ENCODE measurements at regions not wholly inside any gene's neighbourhood (a gene's known extent, or its start where the extent isn't known, plus 50 kb on each side); places are given as distances from the start of the nearest gene placed in this dataset.

DNA sequence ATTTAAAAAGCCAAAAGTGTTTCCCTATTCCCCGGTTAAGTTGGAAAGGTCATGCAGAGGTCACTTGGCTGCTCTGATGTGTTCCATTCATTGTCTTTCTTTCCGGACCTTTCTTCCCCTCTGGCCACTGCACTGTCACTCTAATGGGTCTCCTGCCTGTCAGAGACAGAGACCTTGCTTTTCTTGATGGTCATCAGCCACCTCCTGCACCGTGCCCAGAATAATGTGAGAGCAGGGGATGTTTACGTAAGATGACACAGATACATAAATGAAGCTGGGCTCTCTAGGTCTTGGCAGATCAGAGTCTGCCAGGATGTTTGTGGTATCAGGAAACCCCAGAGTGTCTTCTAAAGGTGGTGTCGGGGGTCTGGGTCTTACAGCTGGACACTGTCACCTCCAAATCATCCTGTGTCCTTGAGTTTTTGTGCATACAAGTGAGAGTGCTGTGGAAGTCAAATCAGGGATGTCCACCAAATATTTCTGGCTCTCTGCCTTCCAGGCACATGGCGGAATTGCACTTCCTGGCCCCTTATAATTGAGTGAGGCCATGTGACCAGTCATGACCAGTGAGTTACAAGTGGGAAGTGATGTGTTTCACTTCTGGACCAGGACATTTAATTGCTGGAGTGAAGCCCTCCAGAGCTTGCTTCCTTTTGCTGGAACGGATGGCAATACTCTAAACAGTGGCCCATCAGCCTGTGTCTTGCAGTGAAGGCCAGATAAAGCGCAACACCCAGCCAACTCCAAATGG, 130.6 kb upstream of the ATP6AP2 start:
- no peak for DNase-seq

DNA sequence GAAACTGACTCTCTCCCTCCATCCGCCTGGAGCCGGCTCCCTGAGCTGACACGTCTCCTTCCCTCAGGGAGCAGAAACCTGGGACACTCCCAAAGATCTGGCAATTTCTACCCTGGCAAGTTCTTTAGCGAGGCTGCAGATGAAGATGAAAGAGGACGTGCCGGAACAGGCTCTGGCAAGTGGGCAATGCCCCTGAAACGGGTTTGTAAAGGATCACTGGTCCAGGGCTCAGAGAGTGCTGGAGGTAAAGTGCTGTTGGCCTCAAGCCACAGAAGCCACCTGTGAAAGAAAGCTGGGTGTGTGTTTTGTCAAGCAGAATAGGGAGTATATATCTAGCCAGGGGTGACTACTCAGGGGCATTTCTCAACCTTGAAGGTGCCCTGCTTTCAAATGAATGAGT, 131.4 kb upstream of the ATP6AP2 start:
- DNase-seq: no peak

DNA sequence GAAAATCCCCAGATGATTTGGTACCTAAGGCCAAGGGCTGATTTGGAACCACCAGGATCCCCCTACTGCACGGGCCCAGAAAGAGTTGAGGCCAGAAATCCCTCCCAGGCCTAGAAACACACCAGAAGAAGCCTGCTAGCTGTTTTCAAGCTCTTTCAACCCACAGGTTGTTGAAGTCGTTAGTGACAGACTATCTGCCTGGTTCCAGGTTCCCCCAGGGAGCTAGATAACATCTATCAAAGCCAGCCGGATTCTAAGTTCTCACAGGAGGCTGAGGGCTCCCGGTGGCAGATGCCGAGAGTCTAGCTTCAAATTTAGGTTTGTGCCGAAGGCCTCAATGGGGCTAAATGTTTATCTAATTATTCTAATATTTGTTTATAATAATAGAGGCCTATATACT, 132.0 kb upstream of the ATP6AP2 start:
- DNase-seq: no peak

DNA sequence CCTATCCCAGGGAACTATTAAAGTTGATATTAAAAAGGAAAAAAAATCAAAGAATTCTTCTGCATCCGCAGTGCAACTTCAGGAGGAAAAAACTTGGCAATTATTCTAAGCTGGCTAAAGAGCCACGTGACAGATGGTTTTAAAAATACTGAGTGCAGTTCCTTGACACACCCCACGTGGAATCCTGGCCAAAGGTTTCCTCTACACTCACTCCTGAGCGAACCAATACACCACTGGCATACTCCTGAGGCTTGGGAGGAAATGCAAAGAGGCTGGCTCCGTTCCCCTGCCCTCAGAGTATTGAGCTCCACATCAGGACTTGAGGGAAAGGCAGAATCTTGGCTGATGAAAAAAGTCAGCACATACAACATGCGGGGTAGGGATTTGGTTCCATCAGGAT, 133.8 kb upstream of the ATP6AP2 start:
- no peak for DNase-seq

DNA sequence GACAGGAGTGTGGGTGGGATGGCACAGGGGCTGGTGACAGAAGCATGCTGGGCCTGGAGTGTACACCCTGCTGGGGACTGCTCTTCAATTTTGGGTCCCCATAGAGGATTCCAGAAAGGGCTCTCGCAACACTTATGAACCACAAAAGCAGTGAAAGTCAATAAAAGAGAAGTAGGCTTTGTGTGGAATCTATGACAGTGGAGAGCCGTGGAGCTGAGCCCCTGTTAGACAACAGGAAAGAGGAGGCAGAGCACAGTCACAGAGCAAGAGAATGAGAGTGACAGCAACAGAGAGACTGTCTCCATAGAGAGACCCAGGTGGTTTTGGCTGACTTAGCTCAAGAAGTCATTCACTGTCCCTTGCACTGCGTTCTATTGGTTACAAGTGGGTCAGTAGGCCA, 135.1 kb upstream of the ATP6AP2 start:
- DNase-seq: no peak

DNA sequence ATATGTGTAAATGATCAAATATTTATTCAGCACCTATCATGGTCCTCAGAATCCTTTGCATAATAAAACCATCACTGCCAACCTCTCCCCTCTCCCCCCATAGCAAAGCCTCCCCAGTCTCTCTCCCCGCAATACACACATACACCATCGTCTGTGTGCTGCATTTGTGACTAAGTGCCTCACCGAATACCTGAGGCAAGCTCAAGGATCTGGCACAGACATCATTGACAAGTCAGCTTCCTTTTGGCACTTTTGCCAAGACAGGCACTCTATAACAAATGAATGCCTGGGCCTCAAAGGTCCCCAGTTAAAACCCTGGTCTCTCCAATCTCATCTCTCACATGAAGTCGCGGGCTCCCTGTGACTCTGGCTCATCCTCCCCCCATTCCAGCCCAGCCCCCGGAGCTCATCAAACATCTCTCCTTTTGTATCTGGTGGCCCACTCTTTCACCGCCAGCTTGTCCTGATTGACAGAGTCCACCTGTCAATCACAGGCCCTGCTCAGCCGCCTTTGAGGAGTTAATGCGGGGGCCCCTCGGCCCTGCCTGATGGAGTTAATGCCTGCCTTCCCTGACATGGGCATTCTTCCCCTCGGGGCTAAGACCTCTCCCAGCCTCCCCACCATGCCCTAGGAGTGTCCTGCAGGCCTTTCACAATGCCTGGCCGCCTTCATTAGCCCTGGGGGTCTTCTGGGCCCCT, 135.8 kb upstream of the ATP6AP2 start:
- no peak for DNase-seq

DNA sequence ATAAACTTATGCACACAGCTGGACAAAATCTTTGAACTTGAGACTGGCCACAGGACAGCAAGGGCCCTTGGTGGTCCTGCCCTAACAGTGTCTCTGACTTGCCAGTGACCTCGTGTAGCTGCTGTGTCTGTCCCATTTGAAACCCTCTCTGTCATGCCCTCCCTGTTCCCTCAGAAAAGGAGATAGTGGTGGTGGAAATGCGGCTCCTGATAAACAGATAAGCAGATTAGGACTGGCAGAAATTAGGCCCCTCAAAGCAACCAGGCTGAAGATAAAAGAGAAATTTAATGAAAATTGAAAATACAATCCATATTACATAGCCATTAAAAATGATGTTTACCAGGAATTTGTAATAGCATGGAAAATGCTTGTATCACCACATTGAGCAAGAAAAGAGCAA, 136.6 kb upstream of the ATP6AP2 start:
- DNase-seq: no peak

DNA sequence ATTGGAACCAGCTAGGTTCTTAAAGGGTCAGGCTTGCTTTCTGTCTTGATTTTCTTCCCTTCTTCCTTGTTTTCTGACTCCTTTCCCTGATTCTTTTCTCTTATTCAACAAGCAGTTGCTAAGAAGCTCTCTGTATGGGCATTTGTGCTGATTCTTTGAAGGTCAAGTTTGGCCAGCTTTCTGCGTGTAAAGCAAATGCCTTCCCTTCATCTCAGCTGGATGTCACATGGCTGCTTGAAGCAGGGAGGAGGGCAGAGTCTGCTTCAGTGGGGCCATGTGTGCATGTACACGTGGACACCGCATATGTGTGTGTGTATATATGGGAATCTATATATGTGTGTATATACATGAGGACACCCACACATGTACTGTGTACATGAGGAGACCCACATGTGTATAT, 139.9 kb upstream of the ATP6AP2 start:
- DNase-seq: no peak

DNA sequence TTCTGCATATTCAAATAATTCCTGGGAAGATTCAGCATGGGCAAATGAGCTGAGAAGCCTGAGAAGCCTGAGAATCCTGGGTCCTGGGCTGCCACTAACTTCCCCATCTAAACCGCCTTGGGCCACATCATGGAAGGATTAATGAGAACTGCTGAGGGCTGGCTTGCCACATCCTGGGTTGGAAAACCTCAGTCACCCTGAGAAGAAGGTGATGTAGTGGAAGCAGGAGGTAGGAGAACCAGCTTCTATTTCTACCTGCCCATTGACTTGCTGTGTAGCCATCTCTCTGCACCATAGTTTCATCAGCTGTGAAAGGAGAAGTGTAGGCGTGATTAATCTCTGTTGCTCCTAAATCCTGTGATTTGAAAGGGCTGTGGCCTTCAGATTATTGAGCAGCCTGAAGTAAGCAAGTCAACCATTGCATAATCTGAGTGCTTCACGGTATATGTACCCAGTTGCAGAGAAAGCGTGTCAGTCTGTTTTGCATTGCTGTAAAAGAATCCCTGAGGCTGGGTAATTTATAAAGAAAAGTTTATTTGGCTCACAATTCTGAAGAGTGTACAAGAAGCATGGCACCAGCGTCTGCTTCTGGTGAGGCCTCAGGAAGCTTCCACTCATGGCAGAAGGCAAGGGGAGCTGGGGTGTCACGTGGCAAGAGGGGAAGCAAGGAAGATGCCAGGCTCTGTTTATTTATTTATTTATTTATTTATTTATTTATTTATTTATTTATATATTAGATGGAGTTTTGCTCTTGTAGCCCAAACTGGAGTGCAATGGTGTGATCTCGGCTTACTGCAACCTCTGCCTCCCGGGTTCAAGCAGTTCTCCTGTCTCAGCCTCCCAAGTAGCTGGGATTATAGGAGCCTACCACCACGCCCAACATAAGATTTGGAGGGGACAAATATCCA, 140.9 kb upstream of the ATP6AP2 start:
- DNase-seq: no peak

DNA sequence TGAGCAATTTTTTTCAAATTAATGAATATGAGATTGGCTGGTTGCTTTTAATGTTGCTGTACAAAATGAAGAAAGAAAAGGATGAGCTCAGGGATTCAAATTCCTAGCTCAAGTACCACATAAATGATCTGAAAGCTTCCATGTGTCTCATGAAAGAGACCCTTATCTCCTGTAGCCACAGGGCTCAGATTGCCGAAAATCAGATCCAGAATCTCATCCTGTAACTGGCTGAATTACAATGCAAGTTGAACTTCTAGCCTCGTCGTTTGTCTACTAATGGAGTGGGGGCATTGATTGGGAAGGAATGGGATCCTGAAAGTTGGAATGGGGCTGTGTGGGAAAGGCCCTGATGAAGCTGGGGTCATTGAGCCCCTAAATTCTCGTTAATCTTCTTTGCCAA, 143.4 kb upstream of the ATP6AP2 start:
- DNase-seq: no peak

DNA sequence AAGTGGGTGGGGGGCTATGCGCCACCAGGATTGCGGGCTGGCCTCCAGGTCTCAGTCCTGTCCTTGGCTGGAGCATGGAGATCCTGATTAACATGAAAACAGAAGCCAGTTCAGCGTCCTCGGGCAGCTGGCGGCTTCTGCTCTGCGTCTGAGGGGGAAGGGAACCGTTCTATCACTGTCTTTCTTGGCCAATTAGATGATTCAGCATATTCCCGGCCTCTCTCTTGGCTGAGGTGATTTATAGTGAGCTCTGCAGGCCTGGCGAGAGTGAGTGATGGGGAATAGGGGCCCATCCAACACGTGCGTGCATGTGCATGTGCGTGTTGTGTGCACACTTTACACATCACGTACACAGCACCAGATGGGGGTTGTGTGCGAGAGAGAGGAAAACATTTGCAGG, 145.8 kb upstream of the ATP6AP2 start:
- peak; percentile 50 for DNase-seq

DNA sequence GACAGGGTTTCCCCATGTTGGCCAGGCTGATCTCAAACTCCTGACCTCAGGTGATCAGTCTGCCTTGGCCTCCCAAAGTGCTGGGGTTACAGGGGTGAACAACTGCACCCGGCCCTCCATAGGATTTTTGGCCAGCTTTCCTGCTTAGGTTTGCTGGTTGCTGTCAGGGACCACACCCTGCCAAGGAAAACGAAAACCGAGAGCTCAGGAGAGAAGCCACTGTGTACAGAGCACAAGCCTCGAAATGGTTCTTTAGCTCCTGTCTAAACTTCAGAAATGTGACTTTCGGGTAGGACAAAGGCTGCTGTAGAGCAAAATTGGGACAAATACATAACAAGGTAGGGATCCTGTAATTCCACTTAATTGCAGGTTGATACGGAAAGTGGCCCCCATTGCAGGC, 146.3 kb upstream of the ATP6AP2 start:
- DNase-seq: no peak

DNA sequence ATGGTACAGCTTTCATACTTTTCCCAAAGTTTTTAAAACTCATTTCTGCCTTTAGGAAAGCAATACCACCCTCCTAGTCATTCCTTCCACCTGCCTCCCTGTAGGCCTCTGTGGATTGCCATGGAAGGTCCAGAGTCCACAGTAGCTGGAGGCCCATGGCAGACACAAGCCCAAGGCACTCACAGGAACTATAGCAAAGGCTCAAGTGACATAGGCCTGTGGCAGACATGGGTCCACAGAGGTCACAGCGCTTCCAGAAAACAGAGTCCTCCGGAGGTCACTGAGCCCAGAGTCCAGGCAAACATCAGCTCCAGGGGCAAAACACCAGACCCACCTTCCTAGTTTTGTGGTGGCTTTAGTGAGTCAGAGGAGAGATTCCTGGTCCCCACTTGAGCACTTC, 147.6 kb upstream of the ATP6AP2 start:
- DNase-seq: no peak

DNA sequence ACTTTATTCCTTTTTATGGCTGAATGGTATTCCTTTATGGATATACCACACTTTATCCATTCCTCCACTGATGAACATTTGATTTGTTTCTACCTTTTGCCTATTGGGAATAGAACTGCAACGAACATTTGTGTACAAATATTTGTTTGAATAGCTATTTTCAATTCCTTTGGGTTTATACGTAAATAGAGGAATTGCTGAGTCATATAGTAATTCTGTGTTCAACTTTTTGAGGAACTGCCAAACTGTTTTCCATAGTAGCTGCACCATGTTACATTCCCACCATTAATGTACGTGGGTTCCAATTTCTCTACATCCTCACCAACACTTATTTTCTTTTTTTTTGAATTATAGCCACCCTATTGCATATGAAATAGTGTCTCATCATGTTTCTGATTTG, 156.5 kb upstream of the ATP6AP2 start:
- no peak for DNase-seq

DNA sequence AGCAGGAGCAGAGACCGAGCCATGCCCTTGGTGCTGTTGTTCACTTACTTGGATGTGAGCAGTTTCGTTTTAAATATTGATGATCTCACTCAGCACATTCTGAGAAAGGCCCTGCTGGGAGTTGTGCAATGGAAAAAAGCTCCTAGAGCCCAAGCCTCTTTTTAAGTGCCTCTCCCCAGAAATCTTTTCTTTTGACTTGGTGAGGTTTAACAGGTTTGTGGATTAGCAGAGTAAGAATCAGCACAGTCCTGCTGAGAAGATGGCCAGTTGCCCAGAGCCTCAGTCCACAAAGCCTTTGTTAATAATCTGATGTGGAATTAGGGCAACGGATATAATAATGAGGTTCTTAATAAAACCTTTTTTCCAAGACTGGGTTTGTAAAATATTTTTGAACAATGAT, 157.5 kb upstream of the ATP6AP2 start:
- DNase-seq: no peak

DNA sequence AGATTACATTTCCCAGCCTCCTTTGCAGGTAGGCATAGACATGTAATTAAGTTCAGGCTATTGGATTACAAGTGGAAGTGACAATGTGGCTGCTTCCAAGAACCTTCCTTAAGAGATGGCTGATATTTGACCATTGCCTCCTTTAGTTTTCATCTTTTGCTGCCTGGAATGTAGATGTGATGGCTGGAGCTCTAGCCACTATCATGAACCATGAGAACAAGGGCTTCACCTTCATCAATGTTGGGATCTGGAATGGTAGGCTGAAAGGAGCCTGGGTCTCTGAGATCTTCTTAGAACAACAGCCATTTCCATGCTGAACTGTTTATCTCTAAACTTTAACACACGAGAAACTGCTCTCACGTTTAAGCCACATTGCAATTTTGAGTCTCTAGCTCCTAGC, 158.7 kb upstream of the ATP6AP2 start:
- DNase-seq: no peak

DNA sequence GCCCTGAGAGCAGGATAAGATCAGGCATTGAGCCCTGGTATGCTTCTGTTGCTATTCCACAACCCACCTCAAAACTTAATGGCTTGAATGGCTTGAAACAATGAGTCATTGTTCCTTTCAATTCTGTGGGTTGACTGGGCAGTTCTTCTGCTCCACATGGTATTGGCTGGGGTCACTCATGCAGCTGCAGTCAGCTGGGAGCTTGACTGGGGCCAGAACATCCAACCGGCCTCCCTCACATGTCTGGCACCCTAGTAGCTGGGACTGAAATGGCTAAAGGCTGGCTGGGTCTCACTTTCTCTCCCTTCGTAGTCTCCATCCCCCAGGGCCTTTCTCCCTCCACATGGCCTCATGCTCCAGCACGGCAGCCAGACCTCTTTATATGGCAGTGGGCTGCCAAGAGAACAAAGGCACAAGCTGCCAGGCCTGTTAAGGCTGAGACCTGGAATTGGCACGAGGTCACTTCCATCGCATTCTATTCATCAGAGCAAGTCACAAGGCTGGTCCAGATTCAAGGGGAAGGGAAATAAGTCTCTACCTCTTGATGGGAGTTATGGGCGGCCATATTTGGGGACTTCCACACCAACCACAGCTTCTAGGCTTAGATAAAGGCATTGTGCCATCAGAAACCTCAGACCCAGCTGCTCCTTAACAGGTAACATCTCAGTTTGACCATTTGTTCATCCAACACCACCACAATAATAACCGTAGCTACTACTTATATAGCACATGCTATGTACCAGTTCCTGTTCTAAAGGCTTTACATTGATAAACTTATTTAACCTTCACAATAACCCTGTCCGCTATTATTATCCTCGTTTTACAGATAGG, 159.7 kb upstream of the ATP6AP2 start:
- DNase-seq: no peak

DNA sequence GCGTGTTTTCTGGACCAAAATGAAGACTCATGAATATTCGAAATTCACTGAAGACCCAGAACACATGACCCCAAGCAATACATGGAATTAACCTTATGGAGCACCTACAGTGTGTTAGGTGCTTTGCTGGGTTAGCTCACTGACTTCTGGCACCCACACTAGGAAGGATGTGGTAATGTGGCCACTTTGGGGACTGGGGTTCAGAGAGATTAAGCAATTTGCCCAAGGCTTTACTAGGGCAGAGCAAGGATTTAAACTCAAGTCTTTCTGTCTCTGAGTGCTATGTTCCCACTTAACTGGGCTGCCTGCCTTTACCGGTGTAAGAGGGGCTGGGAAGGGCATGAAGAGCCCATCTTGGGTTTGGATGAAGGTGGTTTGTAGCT, 162.0 kb upstream of the ATP6AP2 start:
- no peak for DNase-seq

DNA sequence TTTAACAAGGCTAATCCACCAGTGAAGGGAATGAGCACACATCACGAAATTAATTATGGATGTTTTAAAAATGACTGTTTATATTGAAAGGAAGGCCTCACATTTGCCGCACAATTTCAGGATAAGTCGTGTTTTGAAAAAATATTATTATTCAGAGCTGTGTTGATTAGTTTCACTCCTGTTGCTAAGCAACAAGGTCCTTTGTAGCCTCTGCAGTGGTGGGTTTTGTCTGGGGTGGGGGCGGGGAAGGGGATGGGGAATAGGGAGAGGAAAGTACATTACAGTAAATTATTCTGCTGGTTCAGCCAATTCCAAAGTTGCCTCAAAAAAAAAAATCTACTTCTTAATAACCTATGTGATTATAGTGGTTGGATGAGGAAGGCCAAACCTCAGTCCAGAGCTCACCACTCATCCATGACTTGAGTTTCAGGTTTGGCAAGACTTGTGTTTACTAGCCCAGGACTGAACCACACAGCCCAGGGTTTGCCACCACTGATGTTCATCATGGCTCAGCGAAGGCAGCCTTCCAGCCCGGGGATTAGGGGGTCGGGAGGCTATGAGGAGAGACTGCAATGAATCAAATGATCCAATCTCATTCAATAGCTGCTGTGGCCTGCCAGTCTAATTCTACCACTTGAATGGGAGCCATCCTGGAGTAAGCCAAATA, 162.5 kb upstream of the ATP6AP2 start:
- no peak for DNase-seq

DNA sequence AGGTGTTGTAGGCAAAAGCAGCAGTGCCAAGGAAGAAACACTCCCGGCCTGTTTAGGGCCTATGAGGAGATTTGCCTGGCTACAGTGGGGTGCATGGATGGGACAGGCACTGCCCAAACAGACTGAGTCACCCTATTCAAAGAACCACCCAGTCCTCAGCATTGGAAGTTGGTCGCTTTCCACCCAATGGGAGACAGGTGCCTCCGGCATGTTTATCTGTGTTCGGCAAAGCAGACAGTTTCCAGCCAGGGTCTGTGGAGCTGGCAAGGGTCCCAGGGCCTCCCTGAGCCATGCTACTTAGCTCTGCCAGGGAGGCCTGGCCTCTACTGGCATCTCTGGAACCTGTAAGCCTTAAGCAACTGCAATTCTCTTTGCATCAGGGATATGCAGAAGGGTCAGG, 165.1 kb upstream of the ATP6AP2 start:
- no peak for DNase-seq

DNA sequence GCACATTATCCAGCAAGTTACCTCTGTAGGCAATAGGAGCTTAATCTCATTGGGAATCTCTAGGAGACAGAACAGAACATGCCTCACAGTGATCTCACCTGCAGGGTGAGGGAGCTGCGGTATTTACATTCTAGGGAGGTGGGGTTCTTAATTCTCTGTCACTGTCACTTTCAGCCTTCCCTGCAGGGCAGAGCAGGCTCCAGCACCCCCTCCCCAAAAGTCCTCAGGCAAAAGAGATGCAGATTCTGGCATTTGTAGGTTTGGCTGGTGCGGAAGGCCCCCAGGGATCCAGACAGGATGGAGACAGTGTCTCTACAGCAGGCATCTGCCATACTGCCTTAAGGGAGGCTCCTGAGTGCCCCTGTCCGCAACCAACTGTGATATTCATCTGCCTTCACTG, 166.4 kb upstream of the ATP6AP2 start:
- DNase-seq: no peak
